Suprapubic skin (tissue), 3 donors: ENCODE measurements at regions not wholly inside any gene's neighbourhood (a gene's known extent, or its start where the extent isn't known, plus 50 kb on each side); places are given as distances from the start of the nearest gene placed in this dataset.

Experiments
- CTCF ChIP-seq, 2 donors: fragments of 200-600 bp in 1 of 2; fragments of 450-650 bp in 1 of 2; sonication (generic) in 1 of 2; IDR thresholded peaks; one replicate each; pipeline ENCODE4 v1.5.1; 2016 to 2019; ENCODE audit warnings: antibody characterized with exemption in 2 of 2, mild to moderate bottlenecking in 1 of 2, moderate library complexity in 1 of 2
- POLR2AphosphoS5 ChIP-seq, 3 donors: sonication (generic); formaldehyde crosslinking; IDR thresholded peaks; one replicate each; pipeline ENCODE4 v1.6.1; 2017; ENCODE audit warnings: antibody characterized with exemption in 3 of 3

- TF ChIP-seq POLR2AphosphoS5 (IDR thresholded peaks at IDR 0.05): no peak
- TF ChIP-seq CTCF (IDR thresholded peaks at IDR 0.05): no peak
Measured at GRCh38 chr15:66844747-66845145, 142.7 kb downstream of the SMAD6 start.
